Fibroblast of mammary gland (primary cell): ENCODE measurements at regions not wholly inside any gene's neighbourhood (a gene's known extent, or its start where the extent isn't known, plus 50 kb on each side); places are given as distances from the start of the nearest gene placed in this dataset.

Experiments
- DNase-seq: peaks from one replicate; pipeline ENCODE4 v3.0.0-alpha.2; 2010; ENCODE audit warnings: low read depth
- H3K4me3 ChIP-seq: 2 replicates; pipeline ENCODE4 v1.5.1; 2011; ENCODE audit warnings: low read depth, mild to moderate bottlenecking, low read length, moderate library complexity; ENCODE audit not compliant: control insufficient read depth
- CTCF ChIP-seq: conservative IDR thresholded peaks from 2 replicates; pipeline ENCODE4 v1.5.1; 2011; ENCODE audit warnings: low read depth, low read length, inconsistent platforms; ENCODE audit not compliant: control insufficient read depth, insufficient read depth

GRCh38 chr10:89940076-89940475, 238.7 kb downstream of the KIF20B start:
- TF ChIP-seq CTCF, result no peak
- no peak overlapping the region for H3K4me3 ChIP-seq
- no peak for DNase-seq

GRCh38 chr10:89942217-89942616, 240.8 kb downstream of the KIF20B start:
- TF ChIP-seq CTCF, result no peak
- DNase-seq, result no peak
- H3K4me3 ChIP-seq, result no peak overlapping the region

- no peak for DNase-seq
- TF ChIP-seq CTCF, result no peak
- no peak overlapping the region for H3K4me3 ChIP-seq
Observed at GRCh38 chr10:89944138-89944537, 242.7 kb downstream of the KIF20B start.

GRCh38 chr10:89946106-89946505, 244.7 kb downstream of the KIF20B start:
- TF ChIP-seq CTCF, result no peak
- DNase-seq, result peak; percentile 9
- H3K4me3 ChIP-seq, result no peak overlapping the region

DNA sequence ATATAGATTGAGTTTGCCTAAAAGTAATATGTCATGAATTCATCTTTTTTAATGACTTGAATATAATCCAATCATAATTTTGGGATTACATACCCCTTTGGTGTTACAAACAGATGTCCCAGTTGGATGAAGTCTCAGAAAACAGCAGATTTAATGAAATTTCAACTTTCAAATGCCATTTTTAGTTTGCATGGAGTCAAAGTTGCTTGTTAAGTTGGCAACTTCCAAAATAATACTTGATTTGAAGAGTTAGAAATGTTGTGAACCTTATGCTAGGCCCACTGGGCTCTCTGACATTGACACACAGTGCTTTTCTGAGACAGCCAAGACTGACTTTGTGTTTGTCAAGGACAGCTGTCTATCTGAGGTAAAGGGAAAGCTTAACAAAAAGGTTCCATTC, 248.1 kb downstream of the KIF20B start:
- no peak for TF ChIP-seq CTCF
- no peak for DNase-seq
- no peak overlapping the region for H3K4me3 ChIP-seq

DNA sequence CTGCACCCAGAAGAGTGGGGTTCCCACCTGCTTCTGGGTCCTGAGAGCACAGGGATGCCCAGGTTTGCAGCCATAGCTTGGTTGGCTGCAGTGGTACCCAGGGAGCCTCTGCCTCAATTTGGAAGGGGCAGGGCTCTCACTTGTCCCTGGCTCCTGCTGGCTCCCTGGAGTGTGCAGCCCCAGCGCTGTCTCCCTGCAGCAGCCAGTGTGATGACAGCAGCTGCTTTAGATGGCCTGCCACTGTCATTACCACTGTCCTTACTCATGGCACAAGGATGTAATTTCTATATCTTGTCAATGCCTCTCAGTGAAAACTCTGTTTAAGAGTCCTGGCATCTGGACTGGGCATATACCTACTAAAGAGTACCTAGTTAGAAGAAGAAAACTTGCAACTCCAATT, 250.9 kb downstream of the KIF20B start:
- TF ChIP-seq CTCF, result no peak
- no peak for DNase-seq
- H3K4me3 ChIP-seq, result no peak overlapping the region

GRCh38 chr10:89952751-89953150, 251.4 kb downstream of the KIF20B start:
- no peak overlapping the region for H3K4me3 ChIP-seq
- no peak for TF ChIP-seq CTCF
- DNase-seq, result no peak
